ENCODE measurements at regions not wholly inside any gene's neighbourhood (a gene's known extent, or its start where the extent isn't known, plus 50 kb on each side); places are given as distances from the start of the nearest gene placed in this dataset.

DNA sequence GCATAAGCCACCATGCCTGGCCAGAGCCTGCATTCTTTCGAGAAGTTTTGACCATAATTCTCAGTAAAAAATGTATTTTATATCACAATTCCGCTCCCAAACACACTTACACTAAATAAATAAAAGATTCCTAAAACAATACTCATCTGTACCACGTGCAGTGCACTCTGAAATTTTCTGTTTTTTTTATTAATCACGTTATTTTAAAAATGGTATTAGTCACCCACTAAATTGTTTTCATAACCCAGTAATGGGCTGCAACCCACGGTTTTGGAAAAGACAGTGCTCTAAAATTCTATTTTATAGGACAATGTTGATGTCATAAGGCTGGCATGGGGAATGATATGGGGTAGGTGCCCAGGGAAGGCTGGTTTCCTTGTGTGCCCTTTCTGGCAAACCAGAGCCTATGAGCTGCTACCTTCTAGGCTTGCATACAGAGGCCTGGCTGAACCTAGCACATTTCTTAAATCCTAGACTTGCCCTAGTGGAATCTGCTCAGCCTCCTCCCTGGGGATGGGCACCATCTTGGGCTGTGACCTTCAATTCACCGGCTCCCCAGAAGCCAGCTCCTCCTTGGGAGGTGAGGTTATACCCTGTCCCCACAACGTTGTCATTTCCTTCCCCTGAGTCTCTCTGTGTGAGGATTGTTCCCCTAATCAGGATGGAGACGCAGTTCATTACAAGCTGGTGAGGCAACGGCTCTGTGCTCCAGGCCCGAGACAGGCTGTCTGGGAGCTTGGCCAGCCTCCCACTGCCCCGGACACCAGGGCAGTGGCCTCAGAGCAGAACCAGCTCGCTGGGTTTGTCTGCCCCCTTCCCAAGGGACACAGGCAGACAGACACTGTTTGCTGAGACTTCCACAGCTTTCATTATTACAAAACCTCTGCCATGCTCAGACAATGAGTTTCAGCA is 116.5 kb upstream of the NAV2 start:
- no peaks in the 10 kb centered on the region for H3K79me2 ChIP-seq (ENCODE audit: control insufficient read depth in 1 of 2, insufficient read depth in 2 of 2, low read length in 2 of 2)
- ChIA-PET POLR2A (ENCODE audit: partially characterized antibody) (interaction anchor here (1.1 kb wide), 1 partner anchor 11 kb away, joined by 3 read pairs; no protein-coding TSS in a partner anchor), CTCF (ENCODE audit: partially characterized antibody) (interaction anchor here (0.6 to 2.1 kb wide), 4 partner anchors 12 to 147 kb away, joined by 3 to 6 read pairs (median 4); no protein-coding TSS in a partner anchor)
- H2BK15ac ChIP-seq (ENCODE audit: low read length), result no peak overlapping the region
- H4K91ac ChIP-seq (replicated peaks; ENCODE audit: insufficient read length, low read length), result no peak overlapping the region
- H3K27me3 ChIP-seq (replicated peaks in 1 of 4; ENCODE audit: control insufficient read depth in 3 of 4, extremely low read depth in 1 of 4, insufficient read depth in 3 of 4, low read length in 3 of 4), result no peaks in the 10 kb centered on the region
- H2BK12ac ChIP-seq (ENCODE audit: low read depth, low read length), result no peak overlapping the region; the same call in 1 of the 2 replicates
- H4K5ac ChIP-seq (ENCODE audit: insufficient read length, low read depth, low read length), result no peak overlapping the region
- H3K9me3 ChIP-seq (ENCODE audit: insufficient read depth in 2 of 2, low read depth in 1 of 2, low read length in 1 of 2), result no peaks in the 10 kb centered on the region
- FAIRE-seq, result no peak
- no peak overlapping the region; the same call in 1 of the 2 replicates for H4K8ac ChIP-seq (ENCODE audit: extremely low read depth, insufficient read depth, low read length)
- no peak overlapping the region for H2BK20ac ChIP-seq (ENCODE audit: low read length)
- no peak overlapping the region for H3K56ac ChIP-seq (replicated peaks; ENCODE audit: insufficient read length, low read depth, low read length)
- no peaks in the 10 kb centered on the region for H3K36me3 ChIP-seq (ENCODE audit: control insufficient read depth in 2 of 4, insufficient read depth in 4 of 4, low read length in 3 of 4)
- no peak overlapping the region for H3K14ac ChIP-seq (ENCODE audit: insufficient read length)
- H2BK5ac ChIP-seq (ENCODE audit: low read depth, low read length), result no peak overlapping the region
- no peak overlapping the region for H3K4me3 ChIP-seq (ENCODE audit: extremely low read depth in 1 of 4, insufficient read depth in 2 of 4, low read depth in 3 of 4, low read length in 4 of 4)
- no peak overlapping the region for H3K18ac ChIP-seq (ENCODE audit: extremely low read depth, low read length)
- no peaks in the 10 kb centered on the region for H3K79me1 ChIP-seq (ENCODE audit: low read depth, low read length)
- no peak overlapping the region for H3K4me2 ChIP-seq (ENCODE audit: insufficient read depth in 1 of 2, low read depth in 2 of 2, low read length in 2 of 2)
- H3K23ac ChIP-seq (ENCODE audit: insufficient read length), result no peak overlapping the region
- no peak overlapping the region for H3K27ac ChIP-seq (ENCODE audit: low read depth, low read length)
- no peak overlapping the region for H3K4ac ChIP-seq (replicated peaks; ENCODE audit: insufficient read length, low read depth, low read length)
- no peaks in the 10 kb centered on the region; the same call in 1 of the 2 replicates for H3K23me2 ChIP-seq (ENCODE audit: low read depth, low read length)
- no peak overlapping the region for H2AK5ac ChIP-seq (ENCODE audit: low read depth, low read length)
- H3K9ac ChIP-seq (replicated peaks in 1 of 4; ENCODE audit: extremely low read depth in 1 of 4, low read depth in 3 of 4, low read length in 3 of 4), result no peak overlapping the region
- H3K4me1 ChIP-seq (replicated peaks in 1 of 4; ENCODE audit: control insufficient read depth in 3 of 4, insufficient read depth in 4 of 4, low read length in 3 of 4), result peaks cover 0 to 7% (median 2%) of the 10 kb centered on the region in 4 experiments; a peak in 3 of 7 replicates
- H4K20me1 ChIP-seq (replicated peaks in 1 of 2; ENCODE audit: control insufficient read depth in 1 of 2, insufficient read depth in 2 of 2, low read length in 2 of 2), result no peaks in the 10 kb centered on the region
- H2BK120ac ChIP-seq (replicated peaks; ENCODE audit: low read depth, low read length), result no peak overlapping the region
- H2AFZ ChIP-seq (ENCODE audit: low read length), result no peak overlapping the region
- 85 to 100% methylated on average over 1 to 12 of the region's 12 CpGs for WGBS, 2 experiments (ENCODE audit: extremely low coverage in 1 of 2, insufficient coverage in 1 of 2, insufficient read length in 1 of 2, insufficient replicate concordance in 2 of 2, low coverage in 1 of 2, low lambda C conversion rate in 2 of 2, missing lambda C conversion rate in 1 of 2)
- DNase-seq (ENCODE audit: low read depth in 1 of 2, low spot score in 2 of 2), result no peak
- TF ChIP-seq NANOG (IDR thresholded peaks at IDR 0.05; ENCODE audit: insufficient read depth, low read depth, low read length, poor library complexity, severe bottlenecking) (no peak), SP4 (IDR thresholded peaks at IDR 0.05; ENCODE audit: low read length) (no peak), TCF12 (IDR thresholded peaks at IDR 0.05; ENCODE audit: low read depth, low read length) (no peak), TEAD4 (IDR thresholded peaks at IDR 0.05; ENCODE audit: low read depth, low read length) (no peak), CEBPB (IDR thresholded peaks at IDR 0.05; ENCODE audit: low read depth, low read length) (no peak), HDAC6 (IDR thresholded peaks at IDR 0.05; ENCODE audit: low read depth, low read length) (no peak), SIRT6 (IDR thresholded peaks at IDR 0.05; ENCODE audit: low read length) (no peak), CHD1 (IDR thresholded peaks at IDR 0.05; ENCODE audit: low read depth, low read length) (no peak), SRF (IDR thresholded peaks at IDR 0.05; ENCODE audit: low read depth, low read length) (no peak), SIX5 (IDR thresholded peaks at IDR 0.05; ENCODE audit: low read depth, low read length) (no peak), TAF1 (IDR thresholded peaks at IDR 0.05; ENCODE audit: low read depth, low read length) (no peak), TBP (IDR thresholded peaks at IDR 0.05; ENCODE audit: low read depth, low read length) (no peak)
- TF ChIP-seq, protein P1, sequence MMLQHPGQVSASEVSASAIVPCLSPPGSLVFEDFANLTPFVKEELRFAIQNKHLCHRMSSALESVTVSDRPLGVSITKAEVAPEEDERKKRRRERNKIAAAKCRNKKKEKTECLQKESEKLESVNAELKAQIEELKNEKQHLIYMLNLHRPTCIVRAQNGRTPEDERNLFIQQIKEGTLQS (IDR thresholded peaks at IDR 0.05; ENCODE audit: insufficient read depth, low read depth, low read length), result no peak
